ENCODE measurements at regions not wholly inside any gene's neighbourhood (a gene's known extent, or its start where the extent isn't known, plus 50 kb on each side); places are given as distances from the start of the nearest gene placed in this dataset.

GRCh38 chr14:22384167-22384549 lies 204.9 kb downstream of the DAD1 start:
- intact Hi-C loops (cut with DNase I), result no loop called here
- Histone ChIP-seq H3K4me3 (no peak overlapping the region), H3K9me3 (no peaks in the 10 kb centered on the region), H3K27me3 (no peaks in the 10 kb centered on the region), H3K36me3 (no peaks in the 10 kb centered on the region), H3K4me1 (no peaks in the 10 kb centered on the region), H3K27ac (no peak overlapping the region)
- TF ChIP-seq CTCF (IDR thresholded peaks at IDR 0.05) (no peak), POLR2A (IDR thresholded peaks at IDR 0.05) (no peak)
- DNase-seq (no peak), ATAC-seq (no peak)
- 76% methylated on average over 1 of the region's 2 CpGs for WGBS (ENCODE audit: insufficient coverage, low coverage, low lambda C conversion rate, missing lambda C conversion rate)

GRCh38 chr14:22383515-22384166 lies 205.4 kb downstream of the DAD1 start:
- 69% methylated on average over 3 of the region's 8 CpGs for WGBS (ENCODE audit: insufficient coverage, low coverage, low lambda C conversion rate, missing lambda C conversion rate)
- no peak for ATAC-seq

GRCh38 chr14:22382955-22383354 lies 206.1 kb downstream of the DAD1 start:
- WGBS (ENCODE audit: insufficient coverage, low coverage, low lambda C conversion rate, missing lambda C conversion rate), result 65% methylated on average over 2 of the region's 2 CpGs
- intact Hi-C loops (cut with DNase I), result no loop called here
- ATAC-seq, result no peak
- H3K4me1 ChIP-seq, result no peaks in the 10 kb centered on the region
- H3K27ac ChIP-seq, result no peak overlapping the region
- DNase-seq, result no peak
- H3K27me3 ChIP-seq, result no peaks in the 10 kb centered on the region
- TF ChIP-seq CTCF (IDR thresholded peaks at IDR 0.05), result no peak
- TF ChIP-seq POLR2A (IDR thresholded peaks at IDR 0.05), result no peak
- H3K9me3 ChIP-seq, result no peaks in the 10 kb centered on the region
- no peaks in the 10 kb centered on the region for H3K36me3 ChIP-seq
- no peak overlapping the region for H3K4me3 ChIP-seq

More at GRCh38 chr14:22383515-22384166, 205.4 kb downstream of the DAD1 start:
- H3K4me1 ChIP-seq, result no peaks in the 10 kb centered on the region
- H3K9me3 ChIP-seq, result no peaks in the 10 kb centered on the region
- no peak overlapping the region for H3K4me3 ChIP-seq
- H3K27me3 ChIP-seq, result no peaks in the 10 kb centered on the region
- DNase-seq, result no peak
- H3K36me3 ChIP-seq, result no peaks in the 10 kb centered on the region
- intact Hi-C loops (cut with DNase I), result no loop called here
- no peak for TF ChIP-seq CTCF (IDR thresholded peaks at IDR 0.05)
- no peak for TF ChIP-seq POLR2A (IDR thresholded peaks at IDR 0.05)
- no peak overlapping the region for H3K27ac ChIP-seq

GRCh38 chr14:22382395-22382794 lies 206.6 kb downstream of the DAD1 start:
- no peaks in the 10 kb centered on the region for H3K9me3 ChIP-seq
- H3K36me3 ChIP-seq, result no peaks in the 10 kb centered on the region
- no peaks in the 10 kb centered on the region for H3K27me3 ChIP-seq
- TF ChIP-seq POLR2A (IDR thresholded peaks at IDR 0.05) (no peak), CTCF (IDR thresholded peaks at IDR 0.05) (no peak)
- H3K4me1 ChIP-seq, result no peaks in the 10 kb centered on the region
- no peak overlapping the region for H3K27ac ChIP-seq
- DNase-seq (no peak), ATAC-seq (no peak)
- intact Hi-C loops (cut with DNase I), result no loop called here
- 100% methylated on average over 1 of the region's 1 CpG for WGBS (ENCODE audit: insufficient coverage, low coverage, low lambda C conversion rate, missing lambda C conversion rate)
- no peak overlapping the region for H3K4me3 ChIP-seq

GRCh38 chr14:22381766-22382165 lies 207.3 kb downstream of the DAD1 start:
- no peak for DNase-seq
- Histone ChIP-seq H3K27ac (no peak overlapping the region), H3K4me1 (no peaks in the 10 kb centered on the region), H3K27me3 (peaks cover 0 to 3% of the 10 kb centered on the region in 2 donors), H3K9me3 (no peaks in the 10 kb centered on the region), H3K4me3 (no peak overlapping the region), H3K36me3 (no peaks in the 10 kb centered on the region)
- WGBS (ENCODE audit: insufficient coverage, low coverage, low lambda C conversion rate, missing lambda C conversion rate), result 70% methylated on average over 2 of the region's 2 CpGs
- intact Hi-C loops (cut with DNase I), result no loop called here
- ATAC-seq, result no peak
- no peak for TF ChIP-seq POLR2A (IDR thresholded peaks at IDR 0.05)
